Keratinocyte (primary cell): ENCODE measurements at regions not wholly inside any gene's neighbourhood (a gene's known extent, or its start where the extent isn't known, plus 50 kb on each side); places are given as distances from the start of the nearest gene placed in this dataset.

Experiments
- CTCF ChIP-seq, 3 experiments: IDR thresholded peaks in 1 of 3; conservative IDR thresholded peaks in 1 of 3; optimal IDR thresholded peaks in 1 of 3; 2 replicates in 2 of 3; 3 replicates in 1 of 3; pipeline versions ENCODE3 to v1.5.1; 2011; ENCODE audit warnings: low read length in 3 of 3, mild to moderate bottlenecking in 3 of 3, moderate library complexity in 2 of 3, control low read depth in 1 of 3, inconsistent platforms in 1 of 3; ENCODE audit not compliant: insufficient read depth in 2 of 3; ENCODE audit errors: extremely low read depth in 1 of 3
- EZH2 ChIP-seq: IDR thresholded peaks from one replicate; pipeline ENCODE4 v1.6.1; 2012; ENCODE audit warnings: inconsistent platforms, mild to moderate bottlenecking, low read length, moderate library complexity

GRCh38 chr2:207227062-207227748 is 61.5 kb upstream of the KLF7 start:
- no peak for TF ChIP-seq CTCF (optimal IDR thresholded peaks at IDR 0.05 in 1 of 3, IDR thresholded peaks at IDR 0.05 in 1 of 3, conservative IDR thresholded peaks at IDR 0.05 in 1 of 3; ENCODE audit: extremely low read depth in 1 of 3, insufficient read depth in 2 of 3, low read length in 3 of 3)
- no peak for TF ChIP-seq EZH2
